ENCODE measurements at regions not wholly inside any gene's neighbourhood (a gene's known extent, or its start where the extent isn't known, plus 50 kb on each side); places are given as distances from the start of the nearest gene placed in this dataset.

DNA sequence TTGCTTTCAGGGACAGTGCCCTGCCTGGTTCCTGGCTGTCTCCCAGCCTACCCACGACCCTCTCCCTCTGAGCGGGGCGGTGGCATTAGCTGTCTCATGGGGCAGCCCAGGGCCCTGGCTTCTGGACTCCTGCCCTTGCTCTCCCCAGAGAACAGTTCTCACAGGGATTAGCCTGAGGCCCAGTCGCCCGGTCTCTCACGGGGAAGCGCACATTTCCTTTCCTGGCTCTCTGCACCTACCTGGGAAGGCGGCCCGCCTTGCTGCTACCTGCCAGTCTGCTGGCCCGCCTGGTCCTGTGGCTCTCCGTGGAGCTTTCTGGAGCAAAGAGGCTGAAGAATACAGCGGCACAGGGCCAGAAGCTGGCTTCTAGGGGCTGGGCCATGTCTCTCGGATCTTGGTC, 128.4 kb downstream of the FHDC1 start:
- TF ChIP-seq POLR2A (IDR thresholded peaks at IDR 0.05) (no peak), POLR2AphosphoS5 (IDR thresholded peaks at IDR 0.05) (no peak), EP300 (IDR thresholded peaks at IDR 0.05) (no peak)
- TF ChIP-seq, protein P1, sequence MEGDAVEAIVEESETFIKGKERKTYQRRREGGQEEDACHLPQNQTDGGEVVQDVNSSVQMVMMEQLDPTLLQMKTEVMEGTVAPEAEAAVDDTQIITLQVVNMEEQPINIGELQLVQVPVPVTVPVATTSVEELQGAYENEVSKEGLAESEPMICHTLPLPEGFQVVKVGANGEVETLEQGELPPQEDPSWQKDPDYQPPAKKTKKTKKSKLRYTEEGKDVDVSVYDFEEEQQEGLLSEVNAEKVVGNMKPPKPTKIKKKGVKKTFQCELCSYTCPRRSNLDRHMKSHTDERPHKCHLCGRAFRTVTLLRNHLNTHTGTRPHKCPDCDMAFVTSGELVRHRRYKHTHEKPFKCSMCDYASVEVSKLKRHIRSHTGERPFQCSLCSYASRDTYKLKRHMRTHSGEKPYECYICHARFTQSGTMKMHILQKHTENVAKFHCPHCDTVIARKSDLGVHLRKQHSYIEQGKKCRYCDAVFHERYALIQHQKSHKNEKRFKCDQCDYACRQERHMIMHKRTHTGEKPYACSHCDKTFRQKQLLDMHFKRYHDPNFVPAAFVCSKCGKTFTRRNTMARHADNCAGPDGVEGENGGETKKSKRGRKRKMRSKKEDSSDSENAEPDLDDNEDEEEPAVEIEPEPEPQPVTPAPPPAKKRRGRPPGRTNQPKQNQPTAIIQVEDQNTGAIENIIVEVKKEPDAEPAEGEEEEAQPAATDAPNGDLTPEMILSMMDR (IDR thresholded peaks at IDR 0.05): no peak

Data from upper lobe of left lung (tissue), 4 donors.